GM13976 (cell line): ENCODE measurements at regions not wholly inside any gene's neighbourhood (a gene's known extent, or its start where the extent isn't known, plus 50 kb on each side); places are given as distances from the start of the nearest gene placed in this dataset.

Experiments
- DNase-seq: peaks from one replicate; pipeline ENCODE4 v3.0.0; 2012; ENCODE audit warnings: low spot score
- in situ Hi-C: fragments of 300-500 bp; cut with MboI; formaldehyde crosslinking; loops from one replicate; pipeline ENCODE4 v1.12.0; 2022; ENCODE audit warnings: low sequenced_read_pairs, mixed read lengths, inconsistent platforms; ENCODE audit not compliant: unreplicated experiment
- TF ChIP-seq, protein P1 (sequence below): IDR thresholded peaks from 2 replicates; pipeline ENCODE4 v1.5.1; 2012; ENCODE audit warnings: borderline replicate concordance, mild to moderate bottlenecking; ENCODE audit not compliant: insufficient read depth; ENCODE audit errors: extremely low read depth, missing control alignments, control extremely low read depth

DNA sequence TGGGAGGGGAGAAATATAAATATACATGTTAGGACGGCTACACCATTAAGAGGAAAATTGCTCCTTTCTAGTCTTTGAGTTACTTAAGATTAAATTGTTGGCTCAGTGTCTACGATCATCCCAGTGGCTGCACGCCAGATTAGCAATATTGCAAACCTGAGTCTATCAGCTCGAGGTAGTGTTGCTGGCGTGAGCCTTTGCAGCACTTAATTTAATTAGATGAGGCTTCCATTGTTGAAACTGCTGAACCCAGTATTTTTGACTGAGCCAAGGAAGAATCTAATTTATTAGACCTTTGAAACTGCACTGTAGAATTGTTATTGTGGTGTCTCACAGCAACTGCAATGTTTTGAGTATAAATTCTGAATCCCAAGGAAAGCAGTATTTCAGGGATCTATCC, 782.4 kb upstream of the ROBO1 start:
- no peak for DNase-seq

DNA sequence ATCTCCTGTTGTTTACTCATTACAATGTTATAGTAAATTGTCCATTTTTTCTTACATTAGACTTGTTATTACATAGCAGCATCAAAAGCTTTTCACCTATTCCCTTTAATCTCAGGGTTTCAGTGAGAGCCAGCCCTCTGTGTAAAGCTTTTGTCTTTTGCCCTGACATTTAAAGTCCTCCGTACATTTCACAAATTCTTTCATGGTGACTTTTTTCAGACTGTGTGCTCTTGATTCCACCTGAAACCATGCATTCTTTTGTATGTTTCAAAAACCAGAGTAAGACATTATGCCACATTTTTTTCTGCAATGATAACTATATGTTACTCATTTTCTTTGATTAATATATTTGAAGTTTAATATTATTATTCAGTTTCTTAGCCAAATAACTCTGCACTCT, 781.4 kb upstream of the ROBO1 start:
- no peak for DNase-seq
- TF ChIP-seq, protein P1, sequence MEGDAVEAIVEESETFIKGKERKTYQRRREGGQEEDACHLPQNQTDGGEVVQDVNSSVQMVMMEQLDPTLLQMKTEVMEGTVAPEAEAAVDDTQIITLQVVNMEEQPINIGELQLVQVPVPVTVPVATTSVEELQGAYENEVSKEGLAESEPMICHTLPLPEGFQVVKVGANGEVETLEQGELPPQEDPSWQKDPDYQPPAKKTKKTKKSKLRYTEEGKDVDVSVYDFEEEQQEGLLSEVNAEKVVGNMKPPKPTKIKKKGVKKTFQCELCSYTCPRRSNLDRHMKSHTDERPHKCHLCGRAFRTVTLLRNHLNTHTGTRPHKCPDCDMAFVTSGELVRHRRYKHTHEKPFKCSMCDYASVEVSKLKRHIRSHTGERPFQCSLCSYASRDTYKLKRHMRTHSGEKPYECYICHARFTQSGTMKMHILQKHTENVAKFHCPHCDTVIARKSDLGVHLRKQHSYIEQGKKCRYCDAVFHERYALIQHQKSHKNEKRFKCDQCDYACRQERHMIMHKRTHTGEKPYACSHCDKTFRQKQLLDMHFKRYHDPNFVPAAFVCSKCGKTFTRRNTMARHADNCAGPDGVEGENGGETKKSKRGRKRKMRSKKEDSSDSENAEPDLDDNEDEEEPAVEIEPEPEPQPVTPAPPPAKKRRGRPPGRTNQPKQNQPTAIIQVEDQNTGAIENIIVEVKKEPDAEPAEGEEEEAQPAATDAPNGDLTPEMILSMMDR, result no peak
- in situ Hi-C loops, result no loop called here

More for the DNA sequence above, 782.4 kb upstream of the ROBO1 start:
- in situ Hi-C loops, result no loop called here
- TF ChIP-seq, protein P1, result no peak

DNA sequence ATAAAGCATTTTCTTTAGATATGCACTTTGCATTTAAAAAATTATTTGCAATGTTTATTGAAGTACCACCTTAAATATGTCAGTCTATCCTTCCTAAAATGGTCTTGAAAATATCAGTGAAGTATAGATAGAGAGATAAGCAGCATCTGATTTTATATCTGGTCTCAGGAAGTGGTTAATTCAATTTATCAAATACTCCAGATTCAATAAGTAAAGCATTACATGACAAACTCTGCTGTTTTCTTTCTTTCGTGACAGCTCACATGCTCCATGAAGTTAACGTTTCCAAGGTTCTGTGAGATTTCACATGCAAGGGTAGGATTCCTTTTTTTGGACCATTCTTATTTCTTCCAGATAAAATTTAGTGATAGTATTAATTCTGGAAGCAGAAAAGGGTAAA, 775.4 kb upstream of the ROBO1 start:
- no peak for DNase-seq
- TF ChIP-seq, protein P1, result no peak
- in situ Hi-C loops, result no loop called here

DNA sequence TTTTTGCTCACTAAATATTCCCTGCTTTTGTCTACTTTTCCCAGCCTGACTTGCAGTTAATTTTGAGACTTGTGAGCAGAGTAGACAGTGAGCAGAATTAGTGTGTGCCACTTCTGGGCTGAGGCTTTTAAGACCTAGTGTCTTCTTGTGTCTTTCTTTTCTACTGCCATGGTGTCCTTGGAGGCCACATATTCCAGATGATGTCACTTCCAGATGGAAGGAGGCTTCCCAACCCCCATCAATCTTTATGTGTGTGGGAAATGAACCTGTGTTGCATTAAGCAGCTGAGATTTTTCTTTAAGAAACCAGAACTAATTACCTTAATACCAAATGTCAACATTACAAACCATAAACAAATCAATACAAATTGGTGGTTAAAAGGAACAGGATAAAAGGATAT, 774.7 kb upstream of the ROBO1 start:
- DNase-seq, result no peak
- TF ChIP-seq, protein P1, result no peak
- in situ Hi-C loops, result no loop called here

DNA sequence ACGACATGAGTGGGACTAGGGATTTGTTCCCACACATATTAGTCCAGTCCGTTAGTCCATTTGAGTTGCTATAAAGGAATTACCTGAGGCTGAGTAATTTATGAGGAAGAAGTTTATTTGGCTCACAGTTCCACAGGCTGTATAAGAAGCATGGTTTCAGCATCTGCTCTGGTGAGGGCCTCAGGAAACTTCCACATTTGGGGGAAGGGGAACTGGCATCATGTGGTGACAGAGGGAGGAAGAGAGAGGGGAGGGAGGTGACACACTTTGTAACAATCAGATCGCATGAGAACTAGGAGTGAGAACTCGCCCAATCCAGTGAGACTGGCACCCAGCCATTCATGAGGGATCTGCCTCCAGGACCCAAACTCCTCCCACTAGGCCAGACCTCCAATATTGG, 769.9 kb upstream of the ROBO1 start:
- in situ Hi-C loops, result no loop called here
- TF ChIP-seq, protein P1, result no peak
- no peak for DNase-seq

DNA sequence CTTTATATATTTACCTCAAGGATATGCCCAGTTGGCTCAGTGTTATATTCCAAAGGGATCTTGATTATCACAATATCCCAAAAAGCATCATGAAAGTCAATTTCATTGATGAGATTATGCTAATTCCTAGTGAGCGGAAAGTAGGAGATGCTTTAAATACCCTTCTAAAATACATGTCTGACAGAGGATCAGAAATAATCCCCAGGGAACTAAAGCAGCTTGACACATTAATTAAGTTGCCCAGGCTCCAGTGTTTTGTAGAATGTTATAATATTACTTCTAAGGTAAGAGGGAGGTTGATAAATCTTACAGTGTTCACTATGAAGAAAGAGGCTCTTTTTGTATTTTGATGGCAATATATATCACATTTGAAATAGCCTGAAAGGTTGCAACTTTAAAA, 767.5 kb upstream of the ROBO1 start:
- no peak for DNase-seq
- in situ Hi-C loops, result no loop called here
- TF ChIP-seq, protein P1, result no peak

DNA sequence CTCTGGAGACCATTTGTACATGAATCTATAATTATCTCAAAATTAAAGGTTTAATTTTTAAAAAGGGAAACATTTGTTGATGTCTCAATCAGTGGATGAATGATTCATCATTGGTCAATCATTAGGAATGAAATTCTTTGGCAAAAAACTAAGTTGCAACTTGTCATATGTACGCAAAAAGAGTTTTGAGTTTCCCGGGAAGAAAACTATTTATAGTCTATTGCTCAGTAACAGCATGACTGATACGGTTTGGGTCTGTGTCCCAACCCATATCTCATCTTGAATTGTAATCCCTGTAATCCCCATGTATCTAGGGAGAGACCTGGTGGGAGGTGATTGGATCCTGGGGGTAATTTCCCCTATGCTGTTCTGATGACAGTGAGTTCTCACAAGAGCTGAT, 765.8 kb upstream of the ROBO1 start:
- DNase-seq, result no peak
- in situ Hi-C loops, result no loop called here
- TF ChIP-seq, protein P1, result no peak
